Breast epithelium (tissue), 4 donors: ENCODE measurements at regions not wholly inside any gene's neighbourhood (a gene's known extent, or its start where the extent isn't known, plus 50 kb on each side); places are given as distances from the start of the nearest gene placed in this dataset.
A peak's percentile ranks its signal among the peaks of the same experiment; 100 is the strongest.
"Not testable (repeated sequence)": the region's sequence is repeated elsewhere in the genome, so short reads cannot be mapped to it uniquely, and the experiment has no call there.

Source experiments
- DNase-seq, 2 donors: peaks; one replicate each; pipeline ENCODE4 v3.0.0-alpha.2; 2019; ENCODE audit warnings: low spot score in 2 of 2
- H3K27ac ChIP-seq, 2 donors: fragments of 200-600 bp; sonication (generic) in 1 of 2; one replicate each; pipeline ENCODE4 v1.5.1; 2016 to 2019; ENCODE audit warnings: mild to moderate bottlenecking in 1 of 2
- H3K27me3 ChIP-seq, 2 donors: fragments of 200-600 bp; sonication (generic) in 1 of 2; one replicate each; pipeline versions ENCODE4 v1.5.1 to v1.6.0; 2017 to 2019; ENCODE audit warnings: control low read depth in 1 of 2, mild to moderate bottlenecking in 1 of 2
- H3K36me3 ChIP-seq: fragments of 200-600 bp; one replicate; pipeline ENCODE4 v1.5.1; 2019
- H3K4me1 ChIP-seq, 2 donors: fragments of 200-600 bp; sonication (generic); one replicate each; pipeline ENCODE4 v1.5.1; 2016 to 2019; ENCODE audit warnings: control low read depth in 1 of 2
- H3K4me3 ChIP-seq, 3 donors: fragments of 200-600 bp; sonication (generic); 1 replicate in 2 of 3; 2 replicates in 1 of 3; pipeline ENCODE4 v1.5.1; 2016 to 2019; ENCODE audit warnings: mild to moderate bottlenecking in 3 of 3, moderate library complexity in 2 of 3
- H3K9me3 ChIP-seq, 2 donors: fragments of 200-600 bp; sonication (generic) in 1 of 2; one replicate each; pipeline ENCODE4 v1.5.1; 2016 to 2019; ENCODE audit warnings: control low read depth in 1 of 2
- POLR2A ChIP-seq: fragments of 450-650 bp; IDR thresholded peaks from one replicate; pipeline ENCODE4 v1.6.1; 2016; ENCODE audit warnings: antibody characterized with exemption, mild to moderate bottlenecking, moderate library complexity
- POLR2AphosphoS5 ChIP-seq, 3 donors: sonication (generic); formaldehyde crosslinking; IDR thresholded peaks; one replicate each; pipeline ENCODE4 v1.6.1; 2017; ENCODE audit warnings: antibody characterized with exemption in 3 of 3
- intact Hi-C: fragments of 100-400 bp; cut with DNase I; formaldehyde crosslinking; loops from one replicate; pipeline ENCODE4 v1.15.1; 2023; ENCODE audit warnings: low total_unique reads
- TF ChIP-seq, protein P1 (sequence below), 3 donors: fragments of 450-650 bp; IDR thresholded peaks; one replicate each; pipeline ENCODE4 v1.5.1; 2016 to 2017; ENCODE audit warnings: antibody characterized with exemption in 3 of 3, mild to moderate bottlenecking in 3 of 3, moderate library complexity in 3 of 3

- Histone ChIP-seq H3K4me1 (no peaks in the 10 kb centered on the region), H3K36me3 (no peaks in the 10 kb centered on the region), H3K4me3 (no peak overlapping the region), H3K27ac (no peak overlapping the region), H3K9me3 (no peaks in the 10 kb centered on the region), H3K27me3 (no peaks in the 10 kb centered on the region)
- intact Hi-C loops = no loop called here
- DNase-seq = no peak
- no peak for TF ChIP-seq POLR2A
- no peak for TF ChIP-seq POLR2AphosphoS5 (IDR thresholded peaks at IDR 0.05)
Measured at GRCh38 chr5:133864711-133865110, 103.7 kb downstream of the C5orf15 start.

DNA sequence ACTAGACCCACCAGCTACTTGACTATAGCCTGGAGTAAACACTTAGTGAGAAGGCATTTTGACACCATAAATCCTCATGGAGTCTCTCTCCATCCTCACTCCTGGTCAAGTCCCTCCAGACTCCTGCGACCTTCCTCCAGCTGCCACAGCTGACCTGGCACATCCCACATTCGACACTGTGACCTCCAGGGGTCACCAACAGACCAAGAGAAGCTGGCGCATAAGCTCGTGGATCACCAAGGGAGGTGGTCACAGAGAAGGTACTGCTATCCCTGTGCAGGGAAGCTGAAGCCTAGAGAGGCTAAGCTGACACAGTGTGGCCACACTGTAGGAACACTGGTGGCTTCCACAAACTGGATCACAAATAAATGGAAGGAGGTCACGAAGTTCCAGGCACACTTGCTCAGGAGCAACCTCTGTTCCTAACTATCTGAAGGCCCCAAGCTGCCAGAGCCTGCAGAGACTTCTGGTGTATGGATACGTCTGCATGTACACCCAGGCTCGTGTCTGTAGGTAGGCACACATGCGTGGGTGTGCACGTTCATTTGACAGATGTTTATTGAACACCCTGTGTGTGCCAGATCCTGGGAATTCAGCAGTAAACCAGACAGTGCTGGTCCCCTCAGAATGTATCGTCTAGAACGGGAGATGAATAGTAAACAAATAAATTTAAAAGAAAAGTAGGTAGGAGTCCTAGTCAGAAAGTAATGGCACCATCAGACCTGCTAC is 104.4 kb downstream of the C5orf15 start:
- TF ChIP-seq POLR2AphosphoS5 (IDR thresholded peaks at IDR 0.05) (no peak), POLR2A (no peak)
- TF ChIP-seq, protein P1, sequence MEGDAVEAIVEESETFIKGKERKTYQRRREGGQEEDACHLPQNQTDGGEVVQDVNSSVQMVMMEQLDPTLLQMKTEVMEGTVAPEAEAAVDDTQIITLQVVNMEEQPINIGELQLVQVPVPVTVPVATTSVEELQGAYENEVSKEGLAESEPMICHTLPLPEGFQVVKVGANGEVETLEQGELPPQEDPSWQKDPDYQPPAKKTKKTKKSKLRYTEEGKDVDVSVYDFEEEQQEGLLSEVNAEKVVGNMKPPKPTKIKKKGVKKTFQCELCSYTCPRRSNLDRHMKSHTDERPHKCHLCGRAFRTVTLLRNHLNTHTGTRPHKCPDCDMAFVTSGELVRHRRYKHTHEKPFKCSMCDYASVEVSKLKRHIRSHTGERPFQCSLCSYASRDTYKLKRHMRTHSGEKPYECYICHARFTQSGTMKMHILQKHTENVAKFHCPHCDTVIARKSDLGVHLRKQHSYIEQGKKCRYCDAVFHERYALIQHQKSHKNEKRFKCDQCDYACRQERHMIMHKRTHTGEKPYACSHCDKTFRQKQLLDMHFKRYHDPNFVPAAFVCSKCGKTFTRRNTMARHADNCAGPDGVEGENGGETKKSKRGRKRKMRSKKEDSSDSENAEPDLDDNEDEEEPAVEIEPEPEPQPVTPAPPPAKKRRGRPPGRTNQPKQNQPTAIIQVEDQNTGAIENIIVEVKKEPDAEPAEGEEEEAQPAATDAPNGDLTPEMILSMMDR (IDR thresholded peaks at IDR 0.05) = no peak
- Histone ChIP-seq H3K4me1 (no peaks in the 10 kb centered on the region), H3K9me3 (no peaks in the 10 kb centered on the region), H3K36me3 (no peaks in the 10 kb centered on the region), H3K4me3 (no peak overlapping the region), H3K27me3 (no peaks in the 10 kb centered on the region), H3K27ac (no peak overlapping the region)
- intact Hi-C loops = no loop called here
- DNase-seq = no peak

GRCh38 chr5:133861161-133861737 is 107.2 kb downstream of the C5orf15 start:
- H3K27me3 ChIP-seq = no peaks in the 10 kb centered on the region
- no peak overlapping the region for H3K4me3 ChIP-seq
- no peaks in the 10 kb centered on the region for H3K4me1 ChIP-seq
- H3K9me3 ChIP-seq = no peaks in the 10 kb centered on the region
- TF ChIP-seq, protein P1 (IDR thresholded peaks at IDR 0.05) = no peak
- TF ChIP-seq POLR2AphosphoS5 (IDR thresholded peaks at IDR 0.05) (no peak), POLR2A (no peak)
- no peak for DNase-seq
- intact Hi-C loops = no loop called here
- no peaks in the 10 kb centered on the region for H3K36me3 ChIP-seq
- H3K27ac ChIP-seq = no peak overlapping the region

GRCh38 chr5:133859073-133859472 is 109.4 kb downstream of the C5orf15 start:
- no peaks in the 10 kb centered on the region for H3K27me3 ChIP-seq
- H3K9me3 ChIP-seq = no peaks in the 10 kb centered on the region
- no peak for DNase-seq
- intact Hi-C loops = no loop called here
- H3K27ac ChIP-seq = no peak overlapping the region
- H3K4me3 ChIP-seq = no peak overlapping the region
- no peaks in the 10 kb centered on the region for H3K4me1 ChIP-seq
- H3K36me3 ChIP-seq = no peaks in the 10 kb centered on the region
- TF ChIP-seq, protein P1 (IDR thresholded peaks at IDR 0.05) = no peak
- TF ChIP-seq POLR2AphosphoS5 (IDR thresholded peaks at IDR 0.05) = no peak
- no peak for TF ChIP-seq POLR2A

DNA sequence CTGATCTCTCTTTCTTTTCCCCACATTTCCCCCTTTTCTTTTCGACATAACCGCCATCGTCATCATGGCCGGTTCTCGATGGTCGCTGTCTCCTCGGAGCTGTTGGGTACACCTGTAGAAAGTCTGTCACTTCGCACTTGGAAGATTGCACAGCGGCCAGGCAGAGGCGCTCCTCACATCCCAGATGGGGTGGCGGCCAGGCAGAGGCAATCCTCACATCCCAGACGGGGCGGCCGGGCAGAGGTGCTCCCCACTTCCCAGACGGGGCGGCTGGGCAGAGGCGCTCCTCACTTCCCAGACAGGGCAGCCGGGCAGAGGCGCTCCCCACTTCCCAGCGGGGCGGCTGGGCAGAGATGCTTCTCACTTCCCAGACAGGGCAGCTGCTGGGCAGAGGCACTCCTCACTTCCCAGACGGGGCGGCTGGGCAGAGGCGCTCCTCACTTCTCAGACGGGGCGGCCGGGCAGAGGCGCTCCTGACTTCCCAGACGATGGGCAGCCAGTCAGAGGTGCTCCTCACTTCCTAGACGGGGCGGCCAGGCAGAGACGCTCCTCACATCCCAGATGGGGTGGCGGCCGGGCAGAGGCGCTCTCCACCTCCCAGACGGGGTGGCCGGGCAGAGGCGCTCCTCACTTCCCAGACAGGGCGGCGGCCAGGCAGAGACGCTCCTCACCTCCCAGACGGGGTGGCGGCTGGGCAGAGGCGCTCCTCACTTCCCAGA is 110.7 kb downstream of the C5orf15 start:
- H3K27ac ChIP-seq, intact Hi-C loops, H3K27me3 ChIP-seq, H3K4me3 ChIP-seq, H3K4me1 ChIP-seq, H3K36me3 ChIP-seq, H3K9me3 ChIP-seq: not testable (repeated sequence)
- peak in 1 of 2 donors; percentile 44 for DNase-seq

DNA sequence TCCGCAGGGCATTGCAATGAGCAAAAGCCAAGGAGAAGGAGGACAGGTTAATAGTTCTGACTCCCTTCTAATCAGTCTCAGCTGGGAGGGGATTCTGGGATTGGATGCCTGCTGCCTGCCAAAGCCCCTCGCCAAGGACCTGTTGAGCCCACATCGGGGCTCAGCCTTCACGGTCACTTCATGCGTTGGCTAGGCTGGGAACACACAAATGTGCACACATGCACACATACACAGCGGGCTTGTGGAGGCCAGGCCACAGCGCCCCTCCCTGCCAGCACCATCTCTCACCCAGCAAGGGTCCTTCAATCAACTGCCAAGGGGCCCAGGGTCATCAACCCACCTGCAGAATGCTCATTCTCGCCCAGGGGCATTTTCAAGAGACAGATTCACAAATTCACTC is 113.9 kb downstream of the C5orf15 start:
- Histone ChIP-seq H3K27me3 (no peaks in the 10 kb centered on the region), H3K36me3 (no peaks in the 10 kb centered on the region), H3K9me3 (no peaks in the 10 kb centered on the region), H3K27ac (no peak overlapping the region), H3K4me3 (no peak overlapping the region), H3K4me1 (no peaks in the 10 kb centered on the region)
- DNase-seq = no peak
- intact Hi-C loops = no loop called here
- TF ChIP-seq POLR2A = no peak
- TF ChIP-seq, protein P1 (IDR thresholded peaks at IDR 0.05) = no peak
- TF ChIP-seq POLR2AphosphoS5 (IDR thresholded peaks at IDR 0.05) = no peak
